ENCODE measurements at regions not wholly inside any gene's neighbourhood (a gene's known extent, or its start where the extent isn't known, plus 50 kb on each side); places are given as distances from the start of the nearest gene placed in this dataset.

DNA sequence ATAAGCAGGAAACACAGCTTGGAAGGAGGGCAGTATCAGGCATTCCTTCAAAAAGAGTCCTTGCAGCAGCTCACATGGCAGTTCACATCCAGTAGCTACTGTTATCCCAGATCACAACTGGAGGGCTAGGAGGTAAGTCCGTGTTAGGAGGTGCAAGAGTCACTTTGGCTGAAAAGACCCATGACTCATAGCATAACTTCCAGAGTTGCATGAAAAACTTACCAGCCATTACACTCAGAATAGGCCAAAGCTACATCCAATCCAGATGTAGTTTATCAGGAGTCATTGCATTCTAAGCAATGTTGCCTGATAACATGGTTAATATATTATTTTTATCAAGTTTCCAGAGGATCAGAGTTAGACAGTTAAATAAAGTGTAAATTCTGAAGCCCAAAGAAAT, 1126.4 kb upstream of the SEMA6A start:
- Histone ChIP-seq H3K36me3 (ENCODE audit: control insufficient read depth in 2 of 2, extremely low read depth in 1 of 2, insufficient read depth in 2 of 2, low read length in 2 of 2) (no peaks in the 10 kb centered on the region), H3K4me3 (replicated peaks in 1 of 3; ENCODE audit: insufficient read depth in 1 of 3, low read depth in 1 of 3, low read length in 3 of 3) (no peak overlapping the region), H4K20me1 (replicated peaks; ENCODE audit: control insufficient read depth, extremely low read depth, insufficient read depth, low read length) (no peaks in the 10 kb centered on the region), H3K4me1 (ENCODE audit: control insufficient read depth, extremely low read depth, insufficient read depth, low read length) (no peaks in the 10 kb centered on the region), H3K4me2 (ENCODE audit: insufficient read depth, low read length) (no peak overlapping the region), H3K9me3 (replicated peaks; ENCODE audit: control insufficient read depth, insufficient read depth, low read length) (peaks cover 1% of the 10 kb centered on the region), H2AFZ (ENCODE audit: low read depth, low read length) (no peak overlapping the region), H3K27me3 (ENCODE audit: control insufficient read depth in 2 of 2, insufficient read depth in 2 of 2, low read length in 2 of 2) (no peaks in the 10 kb centered on the region), H3K27ac (ENCODE audit: insufficient read depth, low read depth, low read length) (no peak overlapping the region), H3K9me1 (replicated peaks; ENCODE audit: control insufficient read depth, extremely low read depth, insufficient read depth, low read length) (no peaks in the 10 kb centered on the region), H3K9ac (replicated peaks; ENCODE audit: extremely low read depth, insufficient read depth, low read length) (no peak overlapping the region), H3K79me2 (ENCODE audit: control insufficient read depth, insufficient read depth, low read length) (no peaks in the 10 kb centered on the region)
- intact Hi-C loops (cut with micrococcal nuclease) (no loop called here), dilution Hi-C loops (cut with MboI; ENCODE audit: extremely low pct_ligation_motif_present, low sequenced_read_pairs) (no loop called here)
- ChIA-PET CTCF (no interaction called here), POLR2A (no interaction called here)
- DNase-seq (ENCODE audit: low read depth, low spot score) (no peak), FAIRE-seq (no peak)
- no TSS peak for BruUV-seq (replicated peaks)
- TF ChIP-seq, protein P1, sequence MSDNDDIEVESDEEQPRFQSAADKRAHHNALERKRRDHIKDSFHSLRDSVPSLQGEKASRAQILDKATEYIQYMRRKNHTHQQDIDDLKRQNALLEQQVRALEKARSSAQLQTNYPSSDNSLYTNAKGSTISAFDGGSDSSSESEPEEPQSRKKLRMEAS (IDR thresholded peaks at IDR 0.05; ENCODE audit: insufficient read depth, insufficient read length), result no peak
- TF ChIP-seq FOS (IDR thresholded peaks at IDR 0.05; ENCODE audit: borderline replicate concordance, insufficient read depth, low read length), result no peak
- no peak for TF ChIP-seq POLR2AphosphoS5 (IDR thresholded peaks at IDR 0.05; ENCODE audit: insufficient read depth, low read depth, low read length)

DNA sequence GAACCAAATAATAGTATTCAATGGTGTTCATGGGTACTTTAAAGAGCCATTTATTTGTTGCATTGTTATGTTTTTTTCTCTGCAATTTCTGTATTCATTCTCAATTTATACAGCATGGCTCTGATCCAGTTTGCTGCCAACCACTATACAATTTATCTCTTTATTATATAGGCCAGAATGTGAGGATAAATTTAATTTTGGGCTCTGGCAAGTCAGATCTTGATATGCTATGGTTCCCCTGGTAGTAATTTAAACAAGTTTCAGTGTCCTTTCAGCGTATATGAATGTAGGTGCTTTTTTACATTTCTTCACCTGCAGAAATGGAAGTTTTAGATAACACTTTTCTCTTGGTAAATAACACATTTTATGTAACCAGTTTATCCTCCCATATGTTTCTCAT, 1118.0 kb upstream of the SEMA6A start:
- no peak overlapping the region for H3K27ac ChIP-seq (ENCODE audit: insufficient read depth, low read depth, low read length)
- no peaks in the 10 kb centered on the region for H3K4me1 ChIP-seq (ENCODE audit: control insufficient read depth, extremely low read depth, insufficient read depth, low read length)
- no TSS peak for BruUV-seq (replicated peaks)
- H3K9me3 ChIP-seq (replicated peaks; ENCODE audit: control insufficient read depth, insufficient read depth, low read length), result peaks cover 1% of the 10 kb centered on the region
- DNase-seq (ENCODE audit: low read depth, low spot score) (no peak), FAIRE-seq (no peak)
- dilution Hi-C loops (cut with MboI; ENCODE audit: extremely low pct_ligation_motif_present, low sequenced_read_pairs), result no loop called here
- H4K20me1 ChIP-seq (replicated peaks; ENCODE audit: control insufficient read depth, extremely low read depth, insufficient read depth, low read length), result no peaks in the 10 kb centered on the region
- no peaks in the 10 kb centered on the region for H3K27me3 ChIP-seq (ENCODE audit: control insufficient read depth in 2 of 2, insufficient read depth in 2 of 2, low read length in 2 of 2)
- CTCF ChIA-PET, result no interaction called here
- H2AFZ ChIP-seq (ENCODE audit: low read depth, low read length), result no peak overlapping the region
- no peaks in the 10 kb centered on the region for H3K36me3 ChIP-seq (ENCODE audit: control insufficient read depth in 2 of 2, extremely low read depth in 1 of 2, insufficient read depth in 2 of 2, low read length in 2 of 2)
- H3K9me1 ChIP-seq (replicated peaks; ENCODE audit: control insufficient read depth, extremely low read depth, insufficient read depth, low read length), result no peaks in the 10 kb centered on the region
- POLR2A ChIA-PET, result no interaction called here
- no peak overlapping the region for H3K4me3 ChIP-seq (replicated peaks in 1 of 3; ENCODE audit: insufficient read depth in 1 of 3, low read depth in 1 of 3, low read length in 3 of 3)
- no peak overlapping the region for H3K4me2 ChIP-seq (ENCODE audit: insufficient read depth, low read length)
- no peak for TF ChIP-seq POLR2AphosphoS5 (IDR thresholded peaks at IDR 0.05; ENCODE audit: insufficient read depth, low read depth, low read length)
- TF ChIP-seq, protein P1 (IDR thresholded peaks at IDR 0.05; ENCODE audit: insufficient read depth, insufficient read length), result no peak
- no peak for TF ChIP-seq MYC (IDR thresholded peaks at IDR 0.05; ENCODE audit: low read depth, low read length)
- no peak for TF ChIP-seq GATA2 (IDR thresholded peaks at IDR 0.05; ENCODE audit: insufficient read depth, insufficient read length, low read depth, low read length)
- no peak for TF ChIP-seq FOS (IDR thresholded peaks at IDR 0.05; ENCODE audit: borderline replicate concordance, insufficient read depth, low read length)
- TF ChIP-seq EZH2 (IDR thresholded peaks at IDR 0.05; ENCODE audit: borderline replicate concordance, low read depth, low read length, severe bottlenecking), result no peak
- TF ChIP-seq, protein P2, sequence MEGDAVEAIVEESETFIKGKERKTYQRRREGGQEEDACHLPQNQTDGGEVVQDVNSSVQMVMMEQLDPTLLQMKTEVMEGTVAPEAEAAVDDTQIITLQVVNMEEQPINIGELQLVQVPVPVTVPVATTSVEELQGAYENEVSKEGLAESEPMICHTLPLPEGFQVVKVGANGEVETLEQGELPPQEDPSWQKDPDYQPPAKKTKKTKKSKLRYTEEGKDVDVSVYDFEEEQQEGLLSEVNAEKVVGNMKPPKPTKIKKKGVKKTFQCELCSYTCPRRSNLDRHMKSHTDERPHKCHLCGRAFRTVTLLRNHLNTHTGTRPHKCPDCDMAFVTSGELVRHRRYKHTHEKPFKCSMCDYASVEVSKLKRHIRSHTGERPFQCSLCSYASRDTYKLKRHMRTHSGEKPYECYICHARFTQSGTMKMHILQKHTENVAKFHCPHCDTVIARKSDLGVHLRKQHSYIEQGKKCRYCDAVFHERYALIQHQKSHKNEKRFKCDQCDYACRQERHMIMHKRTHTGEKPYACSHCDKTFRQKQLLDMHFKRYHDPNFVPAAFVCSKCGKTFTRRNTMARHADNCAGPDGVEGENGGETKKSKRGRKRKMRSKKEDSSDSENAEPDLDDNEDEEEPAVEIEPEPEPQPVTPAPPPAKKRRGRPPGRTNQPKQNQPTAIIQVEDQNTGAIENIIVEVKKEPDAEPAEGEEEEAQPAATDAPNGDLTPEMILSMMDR (IDR thresholded peaks at IDR 0.05; ENCODE audit: extremely low read depth in 1 of 2, insufficient read depth in 1 of 2, low read depth in 1 of 2, low read length in 2 of 2), result no peak
- no peak for TF ChIP-seq JUN (IDR thresholded peaks at IDR 0.05; ENCODE audit: borderline replicate concordance, insufficient read depth, insufficient read length, low read depth)
- TF ChIP-seq POLR2A (IDR thresholded peaks at IDR 0.05; ENCODE audit: low read depth, low read length), result no peak
- H3K79me2 ChIP-seq (ENCODE audit: control insufficient read depth, insufficient read depth, low read length), result no peaks in the 10 kb centered on the region
- H3K9ac ChIP-seq (replicated peaks; ENCODE audit: extremely low read depth, insufficient read depth, low read length), result no peak overlapping the region
- intact Hi-C loops (cut with micrococcal nuclease), result no loop called here
